ENCODE measurements at regions not wholly inside any gene's neighbourhood (a gene's known extent, or its start where the extent isn't known, plus 50 kb on each side); places are given as distances from the start of the nearest gene placed in this dataset.

- H3K27ac ChIP-seq (ENCODE audit: low read depth, low read length), result no peak overlapping the region
- no peak overlapping the region for H2AFZ ChIP-seq (ENCODE audit: low read length, unreplicated experiment)
- H3K4me1 ChIP-seq (ENCODE audit: control insufficient read depth, insufficient read depth, low read length, unreplicated experiment), result no peaks in the 10 kb centered on the region
- H3K79me2 ChIP-seq (ENCODE audit: control insufficient read depth, insufficient read depth, low read length, unreplicated experiment), result no peaks in the 10 kb centered on the region
- H3K4me3 ChIP-seq (ENCODE audit: low read depth, low read length), result no peak overlapping the region
- H3K36me3 ChIP-seq (ENCODE audit: insufficient read depth, low read length), result no peaks in the 10 kb centered on the region
- H3K27me3 ChIP-seq (ENCODE audit: insufficient read depth, low read length), result no peaks in the 10 kb centered on the region
These were observed 298.0 kb downstream of the GXYLT1 start for GRCh38 chr12:41846718-41847117.

- no peak overlapping the region for H3K27ac ChIP-seq (ENCODE audit: low read depth, low read length)
- H3K4me1 ChIP-seq (ENCODE audit: control insufficient read depth, insufficient read depth, low read length, unreplicated experiment), result no peaks in the 10 kb centered on the region
- no peaks in the 10 kb centered on the region for H3K36me3 ChIP-seq (ENCODE audit: insufficient read depth, low read length)
- no peaks in the 10 kb centered on the region for H3K79me2 ChIP-seq (ENCODE audit: control insufficient read depth, insufficient read depth, low read length, unreplicated experiment)
- H3K27me3 ChIP-seq (ENCODE audit: insufficient read depth, low read length), result no peaks in the 10 kb centered on the region
- H3K4me3 ChIP-seq (ENCODE audit: low read depth, low read length), result no peak overlapping the region
- H2AFZ ChIP-seq (ENCODE audit: low read length, unreplicated experiment), result no peak overlapping the region
These were observed 308.3 kb downstream of the GXYLT1 start for GRCh38 chr12:41836416-41836815.

DNA sequence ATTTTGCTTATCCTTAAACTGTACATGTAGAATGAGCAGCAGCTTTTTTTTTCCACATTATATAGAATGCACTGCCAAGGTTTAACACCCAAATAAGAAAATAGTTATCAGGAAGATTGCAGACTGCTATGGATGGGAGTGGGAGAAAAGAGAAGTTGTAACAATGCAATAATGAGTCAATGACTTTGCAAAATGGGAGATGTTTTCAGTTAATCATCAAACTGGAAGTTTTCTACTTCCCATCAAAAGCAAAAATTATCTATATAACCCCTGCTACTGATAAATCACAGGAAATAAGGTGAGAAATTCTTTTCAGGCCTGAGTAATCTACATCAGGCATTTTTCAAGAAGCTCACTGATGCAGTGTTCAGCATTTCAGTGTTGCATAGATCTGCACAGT, 309.1 kb downstream of the GXYLT1 start:
- Histone ChIP-seq H3K4me1 (ENCODE audit: control insufficient read depth, insufficient read depth, low read length, unreplicated experiment) (no peaks in the 10 kb centered on the region), H3K36me3 (ENCODE audit: insufficient read depth, low read length) (no peaks in the 10 kb centered on the region), H2AFZ (ENCODE audit: low read length, unreplicated experiment) (no peak overlapping the region), H3K4me3 (ENCODE audit: low read depth, low read length) (no peak overlapping the region), H3K27me3 (ENCODE audit: insufficient read depth, low read length) (no peaks in the 10 kb centered on the region), H3K79me2 (ENCODE audit: control insufficient read depth, insufficient read depth, low read length, unreplicated experiment) (no peaks in the 10 kb centered on the region), H3K27ac (ENCODE audit: low read depth, low read length) (no peak overlapping the region)

DNA sequence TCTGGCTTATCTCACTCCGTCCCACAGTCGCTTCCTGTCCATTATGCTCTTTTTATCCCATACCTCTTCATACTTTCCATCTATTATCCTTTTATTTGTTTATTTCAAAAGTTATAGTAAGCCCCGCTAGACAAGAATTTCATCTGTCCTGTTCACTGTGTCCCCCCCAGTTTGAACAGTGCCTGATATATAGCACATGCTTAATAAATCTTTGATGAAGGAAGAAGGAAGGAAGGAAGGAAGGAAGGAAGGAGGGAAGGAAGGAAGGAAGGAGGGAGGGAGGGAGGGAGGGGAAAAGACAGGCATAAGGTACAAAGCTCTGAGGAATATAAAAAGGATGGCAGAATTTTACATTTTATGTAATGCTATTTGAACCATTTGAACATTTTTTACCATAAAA, 324.7 kb downstream of the GXYLT1 start:
- no peaks in the 10 kb centered on the region for H3K79me2 ChIP-seq (ENCODE audit: control insufficient read depth, insufficient read depth, low read length, unreplicated experiment)
- no peaks in the 10 kb centered on the region for H3K36me3 ChIP-seq (ENCODE audit: insufficient read depth, low read length)
- H3K4me3 ChIP-seq (ENCODE audit: low read depth, low read length), result no peak overlapping the region
- no peaks in the 10 kb centered on the region for H3K27me3 ChIP-seq (ENCODE audit: insufficient read depth, low read length)
- H3K4me1 ChIP-seq (ENCODE audit: control insufficient read depth, insufficient read depth, low read length, unreplicated experiment), result no peaks in the 10 kb centered on the region
- no peak overlapping the region for H2AFZ ChIP-seq (ENCODE audit: low read length, unreplicated experiment)
- no peak overlapping the region for H3K27ac ChIP-seq (ENCODE audit: low read depth, low read length)

GRCh38 chr12:41804026-41804425, 340.6 kb downstream of the GXYLT1 start:
- Histone ChIP-seq H3K36me3 (ENCODE audit: insufficient read depth, low read length) (no peaks in the 10 kb centered on the region), H3K79me2 (ENCODE audit: control insufficient read depth, insufficient read depth, low read length, unreplicated experiment) (no peaks in the 10 kb centered on the region), H3K4me1 (ENCODE audit: control insufficient read depth, insufficient read depth, low read length, unreplicated experiment) (no peaks in the 10 kb centered on the region), H2AFZ (ENCODE audit: low read length, unreplicated experiment) (no peak overlapping the region), H3K27me3 (ENCODE audit: insufficient read depth, low read length) (no peaks in the 10 kb centered on the region), H3K4me3 (ENCODE audit: low read depth, low read length) (no peak overlapping the region), H3K27ac (ENCODE audit: low read depth, low read length) (no peak overlapping the region)

DNA sequence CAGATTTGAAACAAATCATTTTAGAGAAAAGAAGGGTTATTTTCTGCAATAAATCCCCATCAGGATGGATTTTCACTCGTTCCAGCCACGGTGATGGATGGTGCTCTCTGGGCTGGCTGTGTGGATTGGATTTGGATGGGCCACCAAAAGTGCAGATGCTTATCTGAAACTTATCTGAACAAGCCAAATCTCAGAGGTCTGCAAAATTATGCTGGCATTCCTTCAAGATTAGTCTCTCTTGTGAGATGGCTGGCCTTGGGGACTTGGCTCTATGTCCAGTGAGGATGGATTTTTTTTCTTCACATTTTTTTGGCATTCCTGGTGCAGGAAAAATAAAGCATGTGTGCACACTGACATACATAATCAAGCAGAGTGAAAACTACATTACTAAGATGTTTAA, 341.9 kb downstream of the GXYLT1 start:
- Histone ChIP-seq H2AFZ (ENCODE audit: low read length, unreplicated experiment) (no peak overlapping the region), H3K79me2 (ENCODE audit: control insufficient read depth, insufficient read depth, low read length, unreplicated experiment) (no peaks in the 10 kb centered on the region), H3K27ac (ENCODE audit: low read depth, low read length) (no peak overlapping the region), H3K4me1 (ENCODE audit: control insufficient read depth, insufficient read depth, low read length, unreplicated experiment) (no peaks in the 10 kb centered on the region), H3K4me3 (ENCODE audit: low read depth, low read length) (no peak overlapping the region), H3K36me3 (ENCODE audit: insufficient read depth, low read length) (no peaks in the 10 kb centered on the region), H3K27me3 (ENCODE audit: insufficient read depth, low read length) (no peaks in the 10 kb centered on the region)

- Histone ChIP-seq H3K4me1 (ENCODE audit: control insufficient read depth, insufficient read depth, low read length, unreplicated experiment) (no peaks in the 10 kb centered on the region), H3K4me3 (ENCODE audit: low read depth, low read length) (no peak overlapping the region), H3K79me2 (ENCODE audit: control insufficient read depth, insufficient read depth, low read length, unreplicated experiment) (no peaks in the 10 kb centered on the region), H2AFZ (ENCODE audit: low read length, unreplicated experiment) (no peak overlapping the region), H3K36me3 (ENCODE audit: insufficient read depth, low read length) (no peaks in the 10 kb centered on the region), H3K27me3 (ENCODE audit: insufficient read depth, low read length) (no peaks in the 10 kb centered on the region), H3K27ac (ENCODE audit: low read depth, low read length) (no peak overlapping the region)
These were observed 343.4 kb downstream of the GXYLT1 start for GRCh38 chr12:41801261-41801660.

DNA sequence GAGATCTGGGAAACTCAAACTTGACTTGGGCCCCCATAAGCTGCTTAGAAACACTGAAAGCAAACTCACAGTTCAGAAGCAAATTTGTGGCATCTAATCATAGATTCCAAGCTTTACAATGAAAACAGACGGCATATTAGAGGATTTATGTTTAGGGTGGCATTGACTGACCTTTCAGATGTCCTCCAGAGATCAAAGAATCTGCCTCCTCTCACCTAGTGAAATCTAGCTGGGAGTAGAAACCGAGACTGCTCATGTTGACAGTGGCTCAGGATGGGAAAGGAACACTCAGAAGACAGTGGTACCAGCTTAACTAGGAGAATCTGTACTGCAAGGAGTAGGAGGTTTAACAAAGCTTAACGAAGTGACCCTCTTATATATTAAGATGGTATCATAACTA, 345.0 kb downstream of the GXYLT1 start:
- H3K79me2 ChIP-seq (ENCODE audit: control insufficient read depth, insufficient read depth, low read length, unreplicated experiment), result no peaks in the 10 kb centered on the region
- H3K27me3 ChIP-seq (ENCODE audit: insufficient read depth, low read length), result no peaks in the 10 kb centered on the region
- H3K36me3 ChIP-seq (ENCODE audit: insufficient read depth, low read length), result no peaks in the 10 kb centered on the region
- no peak overlapping the region for H2AFZ ChIP-seq (ENCODE audit: low read length, unreplicated experiment)
- H3K27ac ChIP-seq (ENCODE audit: low read depth, low read length), result no peak overlapping the region
- no peaks in the 10 kb centered on the region for H3K4me1 ChIP-seq (ENCODE audit: control insufficient read depth, insufficient read depth, low read length, unreplicated experiment)
- no peak overlapping the region for H3K4me3 ChIP-seq (ENCODE audit: low read depth, low read length)

GRCh38 chr12:41795910-41796309, 348.8 kb downstream of the GXYLT1 start:
- no peaks in the 10 kb centered on the region for H3K4me1 ChIP-seq (ENCODE audit: control insufficient read depth, insufficient read depth, low read length, unreplicated experiment)

DNA sequence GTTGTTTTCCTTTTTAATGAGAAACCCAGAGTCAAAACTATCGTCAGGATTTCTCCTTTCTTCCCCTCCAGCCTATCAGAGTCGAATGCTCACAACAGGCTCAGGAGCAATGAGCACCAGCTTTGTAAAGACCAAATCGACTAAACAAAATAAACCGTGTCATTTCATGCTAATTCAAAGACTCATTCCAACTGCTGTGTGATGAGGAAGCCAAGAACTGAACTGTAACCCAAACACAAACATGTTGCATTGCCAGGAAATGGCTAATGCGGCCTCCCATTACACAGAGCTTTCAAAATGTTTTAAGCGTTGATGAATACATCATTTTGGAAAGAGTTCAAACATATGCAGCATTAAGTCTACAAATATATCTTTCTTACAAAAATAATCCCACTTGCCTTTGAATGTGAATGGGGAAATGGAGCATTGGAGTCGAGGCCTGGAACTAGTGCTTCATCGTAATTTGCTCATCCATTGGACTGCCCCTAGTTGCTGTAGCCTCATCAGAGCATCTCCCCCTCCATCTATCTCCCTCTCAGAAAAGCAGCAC, 349.5 kb downstream of the GXYLT1 start:
- Histone ChIP-seq H3K4me3 (ENCODE audit: low read depth, low read length) (no peak overlapping the region), H3K27ac (ENCODE audit: low read depth, low read length) (no peak overlapping the region), H3K79me2 (ENCODE audit: control insufficient read depth, insufficient read depth, low read length, unreplicated experiment) (no peaks in the 10 kb centered on the region), H3K4me1 (ENCODE audit: control insufficient read depth, insufficient read depth, low read length, unreplicated experiment) (no peaks in the 10 kb centered on the region), H3K27me3 (ENCODE audit: insufficient read depth, low read length) (no peaks in the 10 kb centered on the region), H2AFZ (ENCODE audit: low read length, unreplicated experiment) (no peak overlapping the region), H3K36me3 (ENCODE audit: insufficient read depth, low read length) (no peaks in the 10 kb centered on the region)

More at GRCh38 chr12:41795910-41796309, 348.8 kb downstream of the GXYLT1 start:
- H3K27ac ChIP-seq (ENCODE audit: low read depth, low read length), result no peak overlapping the region
- no peak overlapping the region for H2AFZ ChIP-seq (ENCODE audit: low read length, unreplicated experiment)
- H3K36me3 ChIP-seq (ENCODE audit: insufficient read depth, low read length), result no peaks in the 10 kb centered on the region
- no peaks in the 10 kb centered on the region for H3K27me3 ChIP-seq (ENCODE audit: insufficient read depth, low read length)
- no peaks in the 10 kb centered on the region for H3K79me2 ChIP-seq (ENCODE audit: control insufficient read depth, insufficient read depth, low read length, unreplicated experiment)
- H3K4me3 ChIP-seq (ENCODE audit: low read depth, low read length), result no peak overlapping the region

DNA sequence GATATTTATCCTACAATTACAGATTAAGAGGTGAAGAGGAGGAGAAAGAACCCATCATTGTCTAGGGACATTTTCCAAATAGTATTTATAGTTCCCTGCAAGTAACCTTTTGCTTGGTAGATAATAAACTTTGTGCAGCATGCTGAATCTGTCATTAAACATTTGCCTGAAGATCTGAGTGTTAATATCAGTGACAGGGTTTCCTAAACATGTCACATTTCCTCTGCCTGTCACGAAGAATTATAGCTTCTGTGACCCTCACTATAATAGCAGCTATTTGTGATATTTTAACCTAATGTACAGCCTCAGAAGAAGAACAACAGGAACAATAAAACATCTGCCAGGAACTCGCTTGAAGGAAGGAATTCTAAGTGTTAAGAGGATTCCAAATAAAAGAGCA, 350.3 kb downstream of the GXYLT1 start:
- Histone ChIP-seq H3K27ac (ENCODE audit: low read depth, low read length) (no peak overlapping the region), H2AFZ (ENCODE audit: low read length, unreplicated experiment) (no peak overlapping the region)

More for the DNA sequence above, 350.3 kb downstream of the GXYLT1 start:
- Histone ChIP-seq H3K4me3 (ENCODE audit: low read depth, low read length) (no peak overlapping the region), H3K36me3 (ENCODE audit: insufficient read depth, low read length) (no peaks in the 10 kb centered on the region), H3K4me1 (ENCODE audit: control insufficient read depth, insufficient read depth, low read length, unreplicated experiment) (no peaks in the 10 kb centered on the region), H3K27me3 (ENCODE audit: insufficient read depth, low read length) (no peaks in the 10 kb centered on the region), H3K79me2 (ENCODE audit: control insufficient read depth, insufficient read depth, low read length, unreplicated experiment) (no peaks in the 10 kb centered on the region)

Measured in ACC112 (cell line).